ENCODE measurements at regions not wholly inside any gene's neighbourhood (a gene's known extent, or its start where the extent isn't known, plus 50 kb on each side); places are given as distances from the start of the nearest gene placed in this dataset.

DNA sequence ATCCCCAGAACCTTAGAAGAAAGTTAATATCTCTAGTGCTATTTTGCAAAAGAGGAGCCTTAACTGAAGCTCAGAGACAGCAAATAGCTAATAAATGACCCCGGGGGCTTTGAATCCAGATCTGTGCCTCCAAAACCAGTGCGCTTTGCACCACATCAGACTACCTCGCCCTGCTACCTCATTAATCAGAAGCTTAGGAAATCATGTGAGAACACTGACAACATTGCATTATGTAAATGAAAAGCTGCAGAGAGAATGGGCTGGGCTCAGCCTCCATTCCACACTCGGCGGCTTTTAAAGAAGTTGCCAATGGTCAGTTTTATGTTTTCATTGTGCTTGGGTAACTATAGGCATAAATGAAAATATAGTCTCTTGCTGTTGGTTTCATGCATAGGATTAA, 54.0 kb upstream of the STMND1 start:
- DNase-seq, result no peak

DNA sequence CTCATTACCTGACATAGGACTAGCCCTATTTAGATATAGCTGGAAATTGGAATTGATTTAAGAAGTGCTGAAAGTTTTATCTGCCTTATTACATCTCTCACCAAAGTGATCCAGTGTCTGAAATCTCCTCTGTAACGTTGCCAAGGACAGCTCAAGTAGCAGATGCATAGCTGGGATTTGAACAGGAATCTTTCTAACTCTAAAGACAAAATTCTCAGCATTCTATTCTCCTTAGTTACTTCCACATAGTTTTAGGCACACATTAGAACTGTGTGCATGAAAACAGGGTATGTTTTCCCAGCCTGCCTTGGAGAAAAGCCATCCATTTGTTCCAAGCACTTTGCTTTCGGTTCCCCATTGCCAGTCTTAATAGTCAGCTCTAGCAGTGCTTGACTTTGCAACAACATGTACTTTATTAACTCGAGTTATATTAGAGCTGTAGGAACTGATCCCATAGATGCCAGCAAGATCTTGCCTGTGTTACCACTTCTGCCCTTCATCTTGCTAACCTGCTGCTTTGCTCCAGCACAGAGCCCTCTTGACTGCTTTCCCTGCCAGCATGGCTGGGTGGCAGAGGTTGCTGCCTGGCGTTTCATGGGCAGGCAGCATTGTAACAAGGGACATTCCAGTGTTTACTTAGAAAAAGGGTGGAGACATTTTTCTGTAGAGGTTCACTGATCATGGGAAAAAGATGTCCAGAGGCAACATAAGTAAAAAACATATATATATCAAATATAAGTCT, 56.1 kb upstream of the STMND1 start:
- peak; percentile 11 for DNase-seq

DNA sequence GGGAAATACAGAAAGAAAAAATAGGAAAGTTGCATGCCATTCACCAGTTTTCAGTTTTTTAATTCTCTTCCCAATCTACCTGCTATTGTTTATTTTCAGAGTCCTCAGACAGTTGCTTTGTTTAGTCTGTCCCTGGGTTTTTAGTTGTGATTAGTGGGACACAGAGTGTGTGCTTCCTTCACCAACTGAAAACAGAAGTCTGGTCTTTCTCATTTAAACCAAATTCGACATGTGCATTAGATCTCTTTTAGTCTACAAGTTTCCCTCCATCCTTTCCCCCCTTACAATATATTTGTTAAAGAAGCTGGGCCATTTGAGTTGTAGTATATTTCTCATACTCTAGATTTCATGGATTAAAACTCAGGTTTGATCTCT, 58.7 kb upstream of the STMND1 start:
- no peak for DNase-seq

DNA sequence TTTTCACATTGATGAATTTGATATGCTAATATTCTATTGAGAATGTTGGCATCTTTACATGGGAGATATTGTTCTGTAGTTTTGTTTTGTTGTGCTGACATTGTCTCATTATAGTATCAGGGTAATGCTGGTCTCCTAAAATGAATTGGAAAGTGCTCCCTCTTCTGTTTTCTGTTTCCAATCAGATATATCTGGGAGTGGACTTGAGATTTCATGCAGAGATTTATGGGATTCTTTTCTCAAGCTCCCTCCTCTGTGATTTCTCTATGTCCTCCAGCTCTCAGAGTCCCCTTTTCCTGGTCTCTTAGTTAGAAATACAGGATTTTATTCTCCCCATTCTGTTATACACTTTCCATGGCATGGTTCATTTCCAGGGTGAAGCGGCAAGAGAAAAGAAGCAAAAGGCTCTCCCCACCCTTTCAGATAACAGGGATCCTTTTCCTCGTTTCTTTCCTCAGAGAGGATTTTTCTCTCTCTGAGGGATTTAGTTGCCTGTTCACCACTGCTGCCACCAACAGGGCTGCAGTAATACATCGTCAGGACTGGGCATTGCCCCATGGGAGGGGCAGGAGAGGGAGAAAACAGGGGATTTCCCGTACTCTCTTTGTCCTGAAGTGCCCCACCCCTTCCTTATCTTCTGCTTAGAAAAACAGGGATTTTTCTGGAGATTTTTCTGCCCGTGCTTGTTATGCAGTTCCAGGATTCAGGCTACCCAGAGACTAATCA, 59.3 kb upstream of the STMND1 start:
- no peak for DNase-seq

DNA sequence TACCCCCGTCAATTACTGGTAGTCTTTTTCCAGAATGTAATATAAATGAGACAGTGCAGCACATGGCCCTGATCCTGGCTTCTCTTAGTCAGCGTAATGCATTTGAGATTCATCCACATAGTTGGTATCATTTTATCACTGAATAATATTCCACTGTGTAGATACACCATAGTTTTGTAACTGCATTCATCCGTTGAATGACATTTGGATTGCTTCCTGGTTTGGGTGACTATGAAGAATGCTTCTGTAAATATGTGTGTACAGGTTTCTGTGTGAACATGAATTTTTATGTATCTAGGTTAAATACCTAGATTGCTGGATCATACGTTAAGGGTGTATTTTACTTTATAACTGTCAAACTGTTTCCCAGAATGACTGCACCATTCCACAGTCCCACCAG, 62.6 kb upstream of the STMND1 start:
- no peak for DNase-seq

DNA sequence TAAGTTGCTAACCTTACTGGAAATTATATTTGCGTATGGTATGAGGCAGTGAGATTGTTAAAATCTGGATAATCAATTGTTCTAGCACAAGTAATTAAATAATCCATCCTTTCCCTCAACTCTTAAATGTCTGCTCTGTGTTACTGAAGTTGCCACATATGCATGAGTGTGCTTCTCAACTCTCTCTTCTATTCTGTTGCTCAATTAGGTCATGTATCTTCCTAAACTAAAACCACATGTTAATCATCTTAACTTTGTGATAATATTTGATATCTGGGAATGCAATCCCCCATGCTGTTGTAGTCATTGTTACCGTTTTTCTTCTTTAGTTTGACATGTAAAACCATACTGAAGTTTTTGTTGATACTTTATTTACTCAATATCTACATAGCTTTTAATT, 63.5 kb upstream of the STMND1 start:
- DNase-seq, result no peak

DNA sequence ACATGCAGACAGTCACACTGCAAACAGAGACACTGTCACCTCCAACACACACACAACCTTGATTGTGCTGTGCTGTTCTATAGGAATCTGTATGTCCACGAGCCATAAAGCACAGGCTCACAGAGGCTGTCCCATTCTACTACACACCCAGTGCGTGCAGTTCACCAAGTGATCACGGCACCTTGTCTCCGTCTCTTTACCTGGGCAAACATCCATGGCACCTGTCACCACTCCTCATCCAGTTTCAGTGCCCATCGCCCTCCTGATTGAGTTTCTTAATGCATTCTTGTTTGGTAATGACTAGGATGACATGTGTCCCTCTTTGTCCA, 65.8 kb upstream of the STMND1 start:
- no peak for DNase-seq

DNA sequence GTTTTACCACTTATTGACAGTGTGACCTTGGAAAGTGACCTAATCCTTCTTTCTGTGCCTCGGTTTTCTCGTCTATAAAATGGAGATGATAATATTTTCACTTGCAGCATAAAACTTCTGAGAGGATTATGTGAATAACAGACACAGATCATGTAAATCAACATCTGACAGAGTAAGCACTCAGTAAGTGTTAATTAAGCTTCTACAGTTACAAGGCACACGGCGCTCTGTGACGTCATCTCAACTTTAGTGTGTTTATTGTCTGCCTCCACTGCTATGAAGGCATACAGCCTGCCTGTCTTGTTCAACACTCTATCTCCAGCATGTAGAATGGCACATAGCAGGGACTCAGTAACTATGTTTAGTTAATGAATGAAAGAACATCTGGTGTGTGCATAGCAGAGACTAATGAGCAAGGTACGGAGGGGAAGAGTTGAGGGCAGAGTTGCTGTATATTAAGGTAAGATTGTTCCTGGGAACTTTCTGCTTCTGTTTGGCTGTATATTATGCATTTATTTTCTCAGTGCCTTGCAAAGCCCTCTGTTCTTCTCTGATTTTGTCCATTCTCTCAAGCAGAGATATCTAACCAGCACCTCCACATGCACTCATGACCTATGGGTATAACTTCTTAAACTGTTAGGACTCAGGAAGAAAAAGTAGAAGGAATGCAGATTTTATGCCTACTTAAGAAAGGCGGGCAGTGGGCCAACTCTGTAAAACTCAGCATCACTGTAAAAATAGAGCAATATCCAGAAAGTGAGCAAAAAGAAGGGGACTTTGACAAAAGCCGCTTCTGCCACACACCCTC, 66.4 kb upstream of the STMND1 start:
- DNase-seq, result no peak

DNA sequence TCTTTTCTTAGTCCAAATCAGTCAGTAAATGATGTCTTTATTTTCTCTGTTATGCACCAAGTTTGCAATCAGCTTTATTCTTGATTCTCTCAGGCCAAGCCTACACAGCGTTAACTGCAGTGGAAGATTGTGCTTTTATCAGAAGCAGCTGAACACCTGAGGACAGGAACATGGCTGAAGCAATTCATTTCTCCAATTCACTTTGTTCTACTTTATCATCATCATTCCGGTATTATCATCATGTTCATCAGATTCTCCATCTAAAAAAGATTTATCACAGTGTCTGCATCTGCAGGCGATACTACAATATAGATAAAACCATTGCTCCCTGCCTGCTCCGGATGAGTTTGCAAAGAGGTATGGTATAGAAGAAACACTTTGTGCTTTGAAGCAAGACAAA, 68.1 kb upstream of the STMND1 start:
- no peak for DNase-seq

DNA sequence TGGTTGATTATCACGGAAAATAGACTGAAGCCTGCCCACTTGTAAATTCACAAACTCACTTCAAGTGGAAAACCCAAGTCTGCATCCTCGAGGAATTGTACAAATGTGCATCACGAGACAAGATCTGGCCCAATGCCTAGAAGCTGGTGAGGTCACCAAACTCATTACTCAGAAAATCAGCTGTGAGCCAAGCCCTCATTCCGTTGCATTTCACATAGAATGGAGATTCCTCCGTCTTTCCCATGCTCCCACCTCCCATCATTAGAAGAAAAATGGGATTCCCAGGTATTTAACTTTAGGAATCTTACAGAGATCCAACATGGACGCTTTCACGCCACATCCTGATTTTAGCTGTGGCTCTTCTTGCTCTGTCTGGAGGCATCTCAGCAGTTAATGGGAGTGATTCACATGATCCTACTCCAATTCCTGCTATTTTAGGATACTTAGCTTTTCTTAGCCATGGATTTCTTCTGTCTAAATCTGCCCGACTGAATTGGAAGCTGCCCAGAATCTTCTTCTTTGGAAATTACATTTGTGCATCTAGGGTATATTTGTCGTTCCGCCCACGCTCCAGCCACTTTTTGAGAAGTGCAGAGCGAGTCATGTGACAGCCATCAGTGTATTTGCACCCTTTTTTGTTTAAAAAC, 68.7 kb upstream of the STMND1 start:
- no peak for DNase-seq

DNA sequence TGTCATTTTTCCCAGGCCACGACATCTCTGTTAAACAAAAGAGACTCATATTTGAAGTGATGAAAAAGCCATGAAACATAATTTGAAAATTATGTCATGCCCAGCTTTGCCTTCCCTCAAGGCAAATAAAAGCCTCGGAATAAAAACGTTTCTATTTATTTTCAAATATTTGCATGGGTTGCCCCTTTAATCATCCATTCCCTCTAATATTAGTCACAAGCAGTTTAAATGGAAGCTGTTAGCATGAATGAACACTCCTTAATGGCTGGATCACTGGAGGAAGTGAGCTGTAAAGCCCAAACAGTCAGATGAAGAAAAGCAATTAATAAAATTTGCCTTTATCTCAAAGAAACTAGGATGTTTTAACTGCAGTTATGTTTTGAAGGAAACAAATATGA, 69.3 kb upstream of the STMND1 start:
- no peak for DNase-seq

DNA sequence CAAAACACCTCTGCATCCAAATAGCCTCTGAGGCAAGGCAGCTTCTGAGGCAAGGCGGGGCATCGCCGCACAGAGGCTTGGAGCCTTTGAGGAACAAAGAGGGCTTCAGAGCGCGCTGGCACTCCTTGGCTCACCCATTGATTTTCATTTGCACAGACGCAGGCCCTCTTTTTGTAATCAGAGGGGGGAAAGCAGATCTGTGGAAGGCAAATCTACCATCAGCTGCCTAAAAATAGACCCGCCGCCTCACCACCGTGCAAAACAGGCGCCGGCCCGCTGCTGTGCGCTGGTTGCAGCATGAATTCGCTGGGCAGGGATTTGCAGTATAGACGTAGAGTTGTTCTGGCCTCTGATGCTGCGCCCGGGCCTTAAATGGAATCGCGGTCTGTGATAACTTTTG, 69.9 kb upstream of the STMND1 start:
- DNase-seq, result no peak

DNA sequence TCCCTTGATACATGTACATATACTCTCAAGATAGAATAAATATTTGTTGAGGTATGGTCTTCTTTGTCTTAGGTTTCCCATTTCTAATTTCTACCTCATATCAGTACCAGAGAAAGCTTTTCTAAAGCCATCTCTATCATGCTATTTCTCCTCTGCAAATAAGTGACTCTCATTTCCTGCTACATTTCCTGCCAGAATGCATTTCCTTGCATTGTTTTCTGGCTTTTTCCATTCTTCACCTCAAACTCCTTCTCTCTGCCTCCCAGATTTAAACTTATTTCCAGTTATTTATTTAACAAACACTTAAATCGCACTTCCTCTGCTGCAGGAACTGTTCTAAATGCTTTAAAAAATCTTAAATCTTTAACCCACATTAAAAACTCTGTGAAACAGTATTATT, 74.4 kb upstream of the STMND1 start:
- DNase-seq, result no peak

DNA sequence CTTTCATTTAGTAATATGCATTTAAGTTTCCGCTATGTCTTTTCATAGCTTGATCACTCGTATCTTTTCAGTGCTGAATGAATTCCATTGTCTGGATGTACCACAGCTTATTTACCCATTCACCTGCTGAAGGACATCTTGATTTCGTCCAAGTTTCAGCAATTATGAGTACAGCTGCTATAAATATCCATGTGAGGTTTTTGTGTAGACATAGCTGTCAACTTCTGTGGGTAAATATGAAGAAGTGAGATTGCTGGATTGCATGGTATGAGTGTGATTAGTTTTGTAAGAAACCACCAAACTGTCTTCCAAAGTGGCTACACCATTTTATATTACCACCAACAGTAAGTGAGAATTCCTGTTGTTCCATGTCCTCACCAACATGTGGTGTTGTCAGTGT, 79.2 kb upstream of the STMND1 start:
- DNase-seq, result no peak

DNA sequence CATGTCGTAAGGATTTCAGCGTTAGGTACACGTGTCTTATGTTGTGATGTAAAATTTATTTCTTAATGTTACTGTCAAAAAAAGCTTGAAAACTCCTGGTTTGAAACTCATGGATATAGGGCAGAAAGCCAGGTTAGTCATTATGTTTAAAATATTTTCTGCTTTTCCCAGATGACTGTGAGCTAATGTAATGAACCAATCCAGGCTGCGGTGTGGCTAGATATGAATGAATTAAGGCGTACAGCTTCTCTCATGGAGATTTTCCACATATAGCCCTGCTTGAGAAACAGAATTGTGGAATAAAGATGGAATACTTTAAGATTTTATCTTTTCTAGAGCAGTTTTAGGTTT, 80.3 kb upstream of the STMND1 start:
- DNase-seq, result no peak

DNA sequence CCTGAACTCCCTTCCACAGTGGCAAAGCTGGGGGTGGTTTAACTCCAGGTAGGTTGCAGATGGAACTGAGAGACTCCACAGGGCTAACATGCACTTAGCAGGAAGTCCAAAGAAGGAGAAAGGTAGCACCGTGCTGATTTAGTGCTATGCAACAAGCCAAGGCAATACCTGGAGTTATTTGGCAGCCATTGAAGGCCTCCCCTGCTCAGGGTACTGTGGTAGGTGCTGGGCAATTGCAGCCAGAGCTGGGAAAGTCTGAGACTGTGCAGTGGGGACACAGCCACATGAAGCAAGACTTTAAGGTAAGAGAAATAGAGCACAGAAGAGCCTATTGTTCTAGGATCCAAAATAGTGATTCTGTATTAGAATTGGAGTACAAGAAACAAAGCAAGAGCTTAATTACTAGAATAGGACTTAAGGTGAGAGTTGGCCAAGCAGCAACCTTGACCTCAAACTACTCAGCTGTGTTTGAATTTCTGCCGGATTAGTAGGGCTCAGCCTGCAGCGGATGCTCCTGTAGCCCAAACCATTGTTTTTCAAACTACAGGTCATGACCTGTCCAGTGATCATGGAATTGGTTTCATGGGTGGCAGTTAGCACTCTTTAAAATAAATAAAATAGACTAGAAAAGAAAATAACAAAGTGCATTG, 80.8 kb upstream of the STMND1 start:
- DNase-seq, result no peak

DNA sequence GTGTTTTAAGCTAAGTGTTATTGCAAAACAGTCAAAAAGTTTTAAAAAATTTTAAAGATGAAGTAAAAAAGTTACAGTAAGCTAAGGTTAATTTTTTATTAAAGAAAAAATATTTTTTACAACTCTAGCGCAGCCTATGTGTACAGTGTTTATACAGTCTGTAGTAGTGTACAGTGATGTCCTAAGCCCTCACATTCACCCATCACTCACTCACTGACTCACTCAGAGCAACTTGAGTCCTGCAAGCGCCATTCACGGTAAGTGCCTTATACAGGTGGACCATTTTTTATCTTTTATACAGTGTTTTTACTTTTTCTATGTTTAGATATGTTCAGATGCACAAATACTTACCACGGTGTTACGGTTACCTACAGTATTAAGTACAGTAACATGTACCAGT, 83.4 kb upstream of the STMND1 start:
- no peak for DNase-seq

DNA sequence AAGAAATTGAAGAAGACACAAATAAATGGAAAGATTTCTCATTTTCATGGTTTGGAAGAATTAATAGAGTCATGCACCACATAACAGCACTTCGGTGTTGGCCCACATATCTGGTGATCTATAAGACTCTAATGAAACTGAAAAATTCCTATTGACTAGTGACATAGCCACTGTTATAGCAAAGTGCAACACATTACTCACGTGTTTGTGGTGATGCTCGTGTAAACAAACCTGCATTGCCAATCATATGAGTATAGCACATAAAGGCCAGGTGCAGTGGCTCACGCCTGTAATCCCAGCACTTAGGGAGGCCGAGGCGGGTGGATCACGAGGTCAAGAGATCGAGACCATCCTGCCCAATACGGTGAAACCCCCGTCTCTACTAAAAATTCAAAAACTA, 84.4 kb upstream of the STMND1 start:
- no peak for DNase-seq

DNA sequence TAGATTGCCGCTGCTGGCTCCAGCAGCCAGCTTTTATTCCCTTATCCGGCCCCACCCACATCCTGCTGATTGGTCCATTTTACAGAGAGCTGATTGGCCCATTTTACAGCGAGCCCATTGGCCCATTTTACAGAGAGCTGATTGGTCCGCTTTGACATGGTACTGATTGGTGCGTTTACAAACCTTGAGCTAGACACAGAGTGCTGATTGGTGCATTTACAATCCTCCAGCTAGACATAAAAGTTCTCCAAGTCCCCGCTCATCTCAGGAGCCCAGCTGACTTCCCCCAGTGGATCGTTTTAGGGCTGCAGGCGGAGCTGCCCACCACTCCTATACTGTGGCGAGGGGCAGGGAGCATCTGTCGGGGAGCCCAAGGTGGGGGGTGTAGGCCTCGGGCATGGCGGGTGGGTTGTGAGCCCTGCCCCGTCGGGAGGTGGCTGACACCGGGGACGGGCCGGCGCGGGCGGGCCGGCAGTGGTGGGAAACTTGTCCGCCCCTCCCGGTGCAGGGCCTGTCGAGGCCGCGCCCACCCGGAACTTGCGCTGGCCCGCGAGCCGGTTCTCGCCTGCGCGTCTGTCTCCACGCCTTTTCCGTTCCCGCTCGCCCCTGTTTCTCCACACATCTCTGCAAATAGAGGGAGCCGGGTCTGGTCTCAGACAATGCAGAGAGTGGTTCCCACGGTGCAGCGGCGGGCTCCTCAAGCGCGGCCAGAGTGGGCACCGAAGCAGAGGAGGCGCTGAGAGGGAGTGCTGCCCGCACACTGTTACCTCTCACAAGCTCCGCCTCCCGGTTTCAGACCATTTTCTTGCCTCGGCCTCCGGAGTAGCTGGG, 86.1 kb upstream of the STMND1 start:
- no peak for DNase-seq

DNA sequence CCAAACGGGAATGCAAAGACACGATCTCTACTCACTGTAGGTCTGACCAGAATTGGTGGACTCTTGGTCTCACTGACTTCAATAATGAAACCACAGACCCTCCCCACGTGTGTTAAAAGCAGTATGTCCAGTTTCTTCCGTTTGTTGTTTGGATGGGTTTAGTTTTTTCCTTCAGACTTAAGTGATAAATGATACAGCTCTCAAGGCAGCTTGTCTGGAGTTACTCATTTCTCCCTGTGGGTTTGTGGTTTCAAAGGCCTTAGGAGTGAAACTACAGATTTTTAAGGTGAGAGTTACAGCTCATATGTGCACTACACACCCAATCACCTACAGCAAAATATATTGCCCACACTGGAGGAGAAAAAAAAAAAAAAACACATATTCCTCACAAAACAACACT, 86.7 kb upstream of the STMND1 start:
- no peak for DNase-seq

DNA sequence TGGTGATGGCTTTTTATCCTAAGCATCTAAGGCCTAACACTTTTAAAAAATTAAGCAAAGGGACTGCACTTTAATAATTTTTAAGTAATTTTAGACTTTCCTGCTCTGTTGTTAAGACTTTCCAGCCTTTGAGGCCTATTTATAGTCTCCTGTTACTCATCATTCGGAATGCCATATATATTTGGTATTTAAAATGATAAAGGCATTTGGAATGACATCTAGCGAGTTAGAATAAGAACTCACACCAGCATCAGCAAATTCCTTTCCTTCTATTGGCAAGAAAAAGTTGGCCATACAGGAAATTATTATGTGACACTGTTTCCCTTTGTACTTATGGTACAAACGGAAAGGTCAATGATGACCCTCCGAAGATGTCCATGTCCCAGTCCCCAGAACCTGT, 88.1 kb upstream of the STMND1 start:
- no peak for DNase-seq

All from RPMI8226 (cell line).